ENCODE measurements at regions not wholly inside any gene's neighbourhood (a gene's known extent, or its start where the extent isn't known, plus 50 kb on each side); places are given as distances from the start of the nearest gene placed in this dataset.

DNA sequence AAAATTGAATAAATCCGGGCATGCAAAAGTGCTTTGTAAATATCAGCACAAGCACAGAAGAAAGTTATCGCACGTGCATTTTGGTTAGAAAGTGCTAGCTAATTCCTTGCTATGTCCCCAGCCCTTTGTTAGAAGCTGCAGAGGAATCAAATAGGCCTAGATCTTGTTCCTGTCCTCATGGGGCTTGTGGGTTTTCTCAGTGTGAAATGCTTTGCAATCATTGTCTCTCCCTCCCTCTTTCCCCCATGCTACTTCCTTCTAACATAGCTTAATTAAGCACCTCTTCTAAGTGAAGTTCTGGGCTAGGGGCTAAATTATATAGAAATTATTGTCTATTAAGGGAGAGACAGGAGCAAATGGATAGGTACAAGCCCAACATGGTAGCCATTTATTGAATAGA is 271.7 kb downstream of the RPLP1 start:
- TF ChIP-seq, protein P1, sequence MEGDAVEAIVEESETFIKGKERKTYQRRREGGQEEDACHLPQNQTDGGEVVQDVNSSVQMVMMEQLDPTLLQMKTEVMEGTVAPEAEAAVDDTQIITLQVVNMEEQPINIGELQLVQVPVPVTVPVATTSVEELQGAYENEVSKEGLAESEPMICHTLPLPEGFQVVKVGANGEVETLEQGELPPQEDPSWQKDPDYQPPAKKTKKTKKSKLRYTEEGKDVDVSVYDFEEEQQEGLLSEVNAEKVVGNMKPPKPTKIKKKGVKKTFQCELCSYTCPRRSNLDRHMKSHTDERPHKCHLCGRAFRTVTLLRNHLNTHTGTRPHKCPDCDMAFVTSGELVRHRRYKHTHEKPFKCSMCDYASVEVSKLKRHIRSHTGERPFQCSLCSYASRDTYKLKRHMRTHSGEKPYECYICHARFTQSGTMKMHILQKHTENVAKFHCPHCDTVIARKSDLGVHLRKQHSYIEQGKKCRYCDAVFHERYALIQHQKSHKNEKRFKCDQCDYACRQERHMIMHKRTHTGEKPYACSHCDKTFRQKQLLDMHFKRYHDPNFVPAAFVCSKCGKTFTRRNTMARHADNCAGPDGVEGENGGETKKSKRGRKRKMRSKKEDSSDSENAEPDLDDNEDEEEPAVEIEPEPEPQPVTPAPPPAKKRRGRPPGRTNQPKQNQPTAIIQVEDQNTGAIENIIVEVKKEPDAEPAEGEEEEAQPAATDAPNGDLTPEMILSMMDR (IDR thresholded peaks at IDR 0.05), result no peak
- no peak for TF ChIP-seq POLR2A (IDR thresholded peaks at IDR 0.05)
